BJ (cell line): ENCODE measurements at regions not wholly inside any gene's neighbourhood (a gene's known extent, or its start where the extent isn't known, plus 50 kb on each side); places are given as distances from the start of the nearest gene placed in this dataset.

ENCODE experiments used
- CTCF ChIA-PET: fragments of 350-600 bp; formaldehyde crosslinking; extraction: SDS; loops from one replicate; lab custom pipeline; 2021; ENCODE audit warnings: antibody characterized with exemption, inconsistent platforms; lab: Yijun Ruan, JAX
- POLR2A ChIA-PET: fragments of 300-600 bp; sonication (Branson Sonifier 250); formaldehyde crosslinking; extraction: SDS; loops from one replicate; lab custom pipeline; 2021; ENCODE audit warnings: antibody characterized with exemption; lab: Charles Lee
- DNase-seq: peaks from one replicate; pipeline ENCODE4 v3.0.0-alpha.2; 2011; ENCODE audit warnings: low read depth
- H3K27me3 ChIP-seq: 2 replicates; pipeline ENCODE4 v1.6.0; 2011; ENCODE audit warnings: low read length; ENCODE audit not compliant: control insufficient read depth, insufficient read depth
- H3K36me3 ChIP-seq: 2 replicates; pipeline ENCODE4 v1.5.1; 2011; ENCODE audit warnings: low read length; ENCODE audit not compliant: control insufficient read depth, insufficient read depth
- H3K4me3 ChIP-seq: 2 replicates; pipeline ENCODE4 v1.5.1; 2011; ENCODE audit warnings: low read depth, mild to moderate bottlenecking, control low read depth, low read length
- CTCF ChIP-seq: IDR thresholded peaks from 2 replicates; pipeline ENCODE4 v1.5.1; 2011; ENCODE audit warnings: low read depth, mild to moderate bottlenecking, control low read depth, inconsistent platforms, low read length, moderate library complexity; ENCODE audit not compliant: insufficient read depth

GRCh38 chr3:72113564-72113963, 328.6 kb upstream of the PROK2 start:
- no peak for TF ChIP-seq CTCF
- peaks cover 2% of the 10 kb centered on the region; the same call in 1 of the 2 replicates for H3K27me3 ChIP-seq
- CTCF ChIA-PET: no interaction called here
- no peak for DNase-seq
- no peaks in the 10 kb centered on the region for H3K36me3 ChIP-seq
- POLR2A ChIA-PET: no interaction called here
- H3K4me3 ChIP-seq: no peak overlapping the region

GRCh38 chr3:72112435-72112834, 327.5 kb upstream of the PROK2 start:
- Histone ChIP-seq H3K27me3 (peaks cover 2% of the 10 kb centered on the region; the same call in 1 of the 2 replicates), H3K4me3 (no peak overlapping the region), H3K36me3 (no peaks in the 10 kb centered on the region)
- ChIA-PET CTCF (interaction anchor here (1.1 kb wide), 1 partner anchor 710 kb away, joined by 4 read pairs; no protein-coding TSS in a partner anchor), POLR2A (no interaction called here)
- DNase-seq: no peak
- TF ChIP-seq CTCF: no peak

DNA sequence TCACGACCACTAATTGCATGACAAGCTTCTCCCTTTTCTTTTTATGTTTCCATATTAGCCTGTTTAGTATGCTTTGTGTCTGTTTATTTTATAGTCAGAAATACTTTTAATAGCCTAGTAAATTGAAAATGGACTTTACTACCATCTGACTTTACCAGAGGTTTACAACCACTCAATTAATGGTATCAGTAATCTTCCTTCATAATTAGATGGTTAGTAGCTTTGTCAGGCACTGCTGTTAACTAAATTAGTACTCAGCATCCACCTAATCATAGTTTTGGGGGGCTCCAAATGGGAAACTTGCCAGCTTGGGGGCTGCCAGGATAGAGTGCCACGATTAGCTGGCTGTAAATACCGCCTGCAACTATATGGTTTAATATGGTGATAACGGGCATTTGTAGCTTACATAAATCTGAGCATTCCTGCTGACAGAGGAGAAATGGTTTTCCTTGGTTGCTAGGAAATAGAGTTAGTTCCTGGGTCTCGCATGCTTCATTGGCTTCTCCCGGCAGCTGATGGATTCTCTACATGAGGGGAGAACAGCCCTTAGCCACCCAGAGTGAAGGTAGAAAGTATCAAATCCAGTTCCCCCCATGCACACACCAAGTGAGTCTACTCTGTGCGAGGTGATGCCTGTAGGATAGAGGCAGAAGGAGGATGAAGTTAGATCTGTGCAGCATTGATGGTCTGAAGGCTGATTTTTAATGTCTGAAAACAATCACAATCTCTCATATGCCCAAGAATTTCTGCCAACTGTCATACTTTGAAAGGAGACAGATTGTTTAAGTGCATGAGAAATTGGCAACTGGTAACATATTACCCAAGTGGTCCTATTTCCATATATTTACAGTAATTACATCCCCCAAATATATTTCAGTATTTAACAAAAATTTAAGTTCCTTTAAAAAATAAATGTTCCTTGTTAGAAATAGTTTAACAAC, 326.6 kb upstream of the PROK2 start:
- Histone ChIP-seq H3K27me3 (peaks cover 2% of the 10 kb centered on the region; the same call in 1 of the 2 replicates), H3K36me3 (no peaks in the 10 kb centered on the region), H3K4me3 (no peak overlapping the region)
- CTCF ChIA-PET: interaction anchor here (0.7 kb wide), 1 partner anchor 22 kb away, joined by 3 read pairs; no protein-coding TSS in a partner anchor
- no peak for DNase-seq
- no peak for TF ChIP-seq CTCF
- POLR2A ChIA-PET: no interaction called here

- ChIA-PET CTCF (no interaction called here), POLR2A (no interaction called here)
Observed at GRCh38 chr3:72109327-72110259, 324.6 kb upstream of the PROK2 start.

More at GRCh38 chr3:72109327-72110259, 324.6 kb upstream of the PROK2 start:
- no peak for DNase-seq
- no peak for TF ChIP-seq CTCF
- H3K27me3 ChIP-seq: peaks cover 3% of the 10 kb centered on the region; the same call in 1 of the 2 replicates
- H3K4me3 ChIP-seq: no peak overlapping the region
- H3K36me3 ChIP-seq: no peaks in the 10 kb centered on the region
